Ectodermal cell (in vitro differentiated cells): ENCODE measurements at regions not wholly inside any gene's neighbourhood (a gene's known extent, or its start where the extent isn't known, plus 50 kb on each side); places are given as distances from the start of the nearest gene placed in this dataset.

Experiments
- H3K27ac ChIP-seq: 2 replicates; pipeline ENCODE4 v1.7.0; 2013; ENCODE audit warnings: mild to moderate bottlenecking, low read depth, low read length; ENCODE audit not compliant: insufficient read depth, poor library complexity, severe bottlenecking
- H3K27me3 ChIP-seq: 2 replicates; pipeline ENCODE4 v1.7.0; 2013; ENCODE audit warnings: mild to moderate bottlenecking, low read length; ENCODE audit not compliant: insufficient read depth, control insufficient read depth, poor library complexity, severe bottlenecking
- H3K36me3 ChIP-seq: one replicate; pipeline ENCODE4 v1.7.0; 2013; ENCODE audit warnings: low read length; ENCODE audit not compliant: control insufficient read depth, insufficient read depth
- H3K4me1 ChIP-seq: one replicate; pipeline ENCODE4 v1.7.0; 2013; ENCODE audit warnings: low read length; ENCODE audit not compliant: control insufficient read depth, insufficient read depth
- H3K4me3 ChIP-seq: 2 replicates; pipeline ENCODE4 v1.7.0; 2013; ENCODE audit warnings: low read depth, low read length, control low read depth; ENCODE audit not compliant: insufficient read depth
- H3K9me3 ChIP-seq: 2 replicates; pipeline ENCODE4 v1.7.0; 2013; ENCODE audit warnings: mild to moderate bottlenecking, low read length, moderate library complexity; ENCODE audit not compliant: control insufficient read depth
- WGBS, 2 experiments: methylation state at CpG; one replicate each; pipeline ENCODE4 v1.1.7; 2013; ENCODE audit warnings: missing lambda C conversion rate in 2 of 2; 5-methylcytosine and 5-hydroxymethylcytosine counted together

DNA sequence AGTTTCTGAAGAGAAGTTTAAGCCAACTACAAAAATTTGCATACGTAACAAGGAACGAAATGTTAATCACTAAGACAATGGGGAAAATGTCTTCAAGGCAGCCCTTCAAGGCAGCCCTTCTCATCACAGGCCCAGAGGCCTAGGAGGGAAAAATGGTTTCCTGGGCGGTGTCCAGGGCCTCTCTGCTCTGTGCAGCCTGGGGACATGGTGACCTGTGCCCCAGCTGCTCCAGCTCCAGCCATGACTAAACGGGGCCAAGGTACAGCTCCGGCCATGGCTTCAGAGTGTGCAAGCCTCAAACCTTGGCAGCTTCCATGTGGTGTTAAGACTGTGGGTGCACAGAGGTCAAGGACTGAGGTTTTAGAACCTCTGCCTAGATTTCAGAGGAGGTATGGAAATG lies 325.1 kb downstream of the FRK start:
- Histone ChIP-seq H3K4me1 (no peaks in the 10 kb centered on the region), H3K4me3 (no peak overlapping the region), H3K27ac (no peak overlapping the region), H3K9me3 (no peaks in the 10 kb centered on the region), H3K36me3 (no peaks in the 10 kb centered on the region), H3K27me3 (no peaks in the 10 kb centered on the region)
- WGBS, 2 experiments: 92 to 94% methylated on average over 5 of the region's 5 CpGs

DNA sequence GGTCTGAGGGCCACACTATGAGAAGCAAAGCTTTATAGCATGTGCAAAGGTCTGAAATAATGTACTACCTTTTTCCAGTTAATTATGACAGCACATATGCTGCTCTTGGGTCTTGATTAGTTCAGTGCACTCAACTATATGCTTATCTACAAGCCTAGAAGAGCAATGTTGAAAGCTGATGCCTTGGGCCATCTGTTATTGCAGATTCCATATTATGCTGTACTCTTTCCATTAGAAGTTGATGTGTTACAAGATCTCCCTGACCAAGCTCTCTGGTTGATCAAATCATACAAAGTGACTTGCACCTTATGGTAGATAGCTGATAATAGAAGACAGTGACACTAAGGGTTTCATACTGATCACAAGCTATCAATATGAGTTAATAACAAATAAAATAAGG lies 327.3 kb downstream of the FRK start:
- Histone ChIP-seq H3K27me3 (no peaks in the 10 kb centered on the region), H3K4me1 (no peaks in the 10 kb centered on the region), H3K9me3 (no peaks in the 10 kb centered on the region), H3K4me3 (no peak overlapping the region), H3K27ac (no peak overlapping the region), H3K36me3 (no peaks in the 10 kb centered on the region)

DNA sequence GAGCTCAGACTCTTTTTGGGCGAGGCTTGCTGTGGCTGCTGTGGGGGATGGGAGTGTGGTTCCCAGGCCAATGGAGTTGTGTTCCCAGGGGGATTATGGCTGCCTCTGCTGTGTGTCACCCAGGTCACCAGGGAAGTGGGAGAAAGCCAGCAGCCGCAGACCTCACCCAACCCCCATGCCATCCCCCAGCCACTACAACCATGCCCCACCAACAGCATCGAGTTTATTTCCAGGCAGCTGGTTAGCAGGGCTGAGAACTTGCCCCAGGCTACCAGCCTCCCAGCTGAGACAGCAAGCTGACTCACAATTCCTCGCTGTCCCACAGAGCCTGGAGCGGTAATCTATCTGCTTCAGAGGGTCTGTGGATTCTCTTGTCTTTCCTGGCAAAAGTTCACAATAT lies 331.7 kb downstream of the FRK start:
- whole genome bisulfite sequencing, 2 experiments: 84 to 85% methylated on average over 5 of the region's 5 CpGs

DNA sequence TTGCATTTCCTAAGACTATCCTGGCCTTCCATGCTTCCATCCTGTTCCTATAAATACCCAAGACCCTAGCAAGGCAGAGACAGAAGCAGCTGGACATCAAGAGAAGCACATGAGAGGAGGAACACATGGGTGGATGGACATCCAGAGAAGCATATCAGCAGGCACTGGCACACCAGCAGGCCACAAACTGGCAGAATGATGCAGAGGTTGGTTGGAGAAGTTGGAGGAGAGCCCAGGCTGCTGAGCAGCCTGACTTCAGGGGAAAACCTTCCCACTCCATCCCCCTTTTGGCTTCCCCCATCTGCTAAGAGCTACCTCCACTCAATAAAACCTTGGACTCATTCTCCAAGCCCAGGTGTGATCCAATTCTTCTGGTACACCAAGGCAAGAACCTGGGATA lies 332.5 kb downstream of the FRK start:
- Histone ChIP-seq H3K9me3 (no peaks in the 10 kb centered on the region), H3K36me3 (no peaks in the 10 kb centered on the region), H3K4me1 (no peaks in the 10 kb centered on the region), H3K27ac (no peak overlapping the region), H3K27me3 (no peaks in the 10 kb centered on the region), H3K4me3 (no peak overlapping the region)

More for the DNA sequence above, 331.7 kb downstream of the FRK start:
- H3K4me3 ChIP-seq: no peak overlapping the region
- H3K27me3 ChIP-seq: no peaks in the 10 kb centered on the region
- no peaks in the 10 kb centered on the region for H3K36me3 ChIP-seq
- no peak overlapping the region for H3K27ac ChIP-seq
- no peaks in the 10 kb centered on the region for H3K9me3 ChIP-seq
- H3K4me1 ChIP-seq: no peaks in the 10 kb centered on the region

DNA sequence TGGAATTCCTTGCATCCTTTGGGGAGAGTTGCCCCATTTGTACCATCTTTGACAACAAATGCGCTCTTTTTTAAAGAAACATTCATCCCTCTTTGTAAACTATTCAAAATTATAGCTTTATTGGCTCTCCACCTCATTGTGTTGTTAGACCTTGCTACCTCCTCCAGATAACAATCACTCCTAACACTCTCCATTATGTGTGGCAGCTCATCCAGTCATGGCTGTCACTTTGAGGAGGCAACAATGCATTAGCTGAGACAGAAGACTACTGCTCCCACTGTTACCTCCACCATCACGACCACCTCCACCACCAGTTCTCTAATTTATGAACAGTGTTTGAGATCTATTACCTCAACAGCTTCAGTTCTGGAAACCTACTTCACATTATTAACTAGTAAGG lies 339.1 kb downstream of the FRK start:
- no peaks in the 10 kb centered on the region for H3K27me3 ChIP-seq
- WGBS, 2 experiments: 67 to 70% methylated on average over 2 of the region's 2 CpGs
- H3K27ac ChIP-seq: no peak overlapping the region
- H3K36me3 ChIP-seq: no peaks in the 10 kb centered on the region
- no peak overlapping the region for H3K4me3 ChIP-seq
- no peaks in the 10 kb centered on the region for H3K9me3 ChIP-seq
- no peaks in the 10 kb centered on the region for H3K4me1 ChIP-seq

DNA sequence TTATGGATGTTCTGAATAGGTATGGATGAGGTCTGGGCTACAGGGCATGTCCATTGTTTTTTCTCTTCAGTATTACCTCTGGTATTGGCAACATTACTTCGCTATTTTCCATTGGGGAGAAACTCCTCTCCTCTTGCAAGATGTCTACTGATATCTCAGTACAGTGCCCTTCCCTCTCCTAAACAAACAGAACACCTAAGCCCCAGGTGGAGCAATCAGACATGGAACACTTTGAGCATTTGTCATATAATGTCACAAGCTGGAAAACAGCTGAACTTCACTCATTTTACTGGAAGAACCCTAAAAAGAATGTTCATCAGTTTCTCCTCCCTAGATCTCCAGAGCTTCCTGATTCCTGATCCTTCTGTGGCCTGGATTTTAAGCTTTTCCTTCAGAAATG lies 339.8 kb downstream of the FRK start:
- Histone ChIP-seq H3K27ac (no peak overlapping the region), H3K9me3 (no peaks in the 10 kb centered on the region), H3K36me3 (no peaks in the 10 kb centered on the region), H3K27me3 (no peaks in the 10 kb centered on the region), H3K4me1 (no peaks in the 10 kb centered on the region), H3K4me3 (no peak overlapping the region)
- WGBS, 2 experiments: 95 to 96% methylated on average over 1 of the region's 1 CpG

DNA sequence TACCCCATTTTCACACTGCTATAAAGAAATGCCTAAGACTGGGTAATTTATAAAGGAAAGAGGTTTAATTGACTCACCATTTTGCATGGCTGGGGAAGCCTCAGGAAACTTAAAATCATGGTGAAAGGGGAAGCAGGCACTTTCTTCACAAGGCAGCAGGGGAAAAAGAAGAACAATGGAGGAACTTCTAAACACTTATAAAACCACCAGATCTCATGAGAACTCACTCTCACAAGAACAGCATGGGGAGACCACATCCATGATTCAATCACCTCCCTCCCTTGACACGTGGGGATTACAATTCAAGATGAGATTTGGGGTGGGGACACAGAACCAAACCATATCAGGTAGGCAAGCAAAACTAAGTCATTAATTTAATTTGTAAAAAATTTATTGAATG lies 343.2 kb downstream of the FRK start:
- WGBS, 2 experiments: 80% methylated on average over 1 of the region's 1 CpG; no CpG with 5 or more reads in 1 of the 2 experiments
- H3K36me3 ChIP-seq: no peaks in the 10 kb centered on the region
- no peak overlapping the region for H3K4me3 ChIP-seq
- no peaks in the 10 kb centered on the region for H3K4me1 ChIP-seq
- no peak overlapping the region for H3K27ac ChIP-seq
- no peaks in the 10 kb centered on the region for H3K27me3 ChIP-seq
- no peaks in the 10 kb centered on the region for H3K9me3 ChIP-seq

DNA sequence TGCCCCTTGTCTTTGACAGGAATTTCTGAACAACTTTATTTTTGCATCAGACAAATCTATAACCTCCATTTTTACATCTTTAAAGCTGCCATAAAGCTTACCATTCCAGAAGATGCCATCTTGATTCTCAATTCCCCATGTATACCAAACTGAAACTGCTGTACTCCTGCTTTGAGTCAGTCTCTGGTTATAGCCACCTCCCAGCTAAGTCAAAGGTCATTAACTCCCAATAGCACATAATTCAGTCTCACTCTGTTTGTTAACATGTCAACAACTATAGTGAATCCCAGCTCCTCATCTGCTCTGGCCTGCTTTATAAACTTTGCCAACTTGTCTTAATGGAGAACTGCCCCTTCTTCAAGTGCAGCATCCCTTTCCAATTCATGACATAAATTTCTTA lies 343.6 kb downstream of the FRK start:
- Histone ChIP-seq H3K36me3 (no peaks in the 10 kb centered on the region), H3K4me3 (no peak overlapping the region), H3K27ac (no peak overlapping the region), H3K27me3 (no peaks in the 10 kb centered on the region), H3K9me3 (no peaks in the 10 kb centered on the region), H3K4me1 (no peaks in the 10 kb centered on the region)

DNA sequence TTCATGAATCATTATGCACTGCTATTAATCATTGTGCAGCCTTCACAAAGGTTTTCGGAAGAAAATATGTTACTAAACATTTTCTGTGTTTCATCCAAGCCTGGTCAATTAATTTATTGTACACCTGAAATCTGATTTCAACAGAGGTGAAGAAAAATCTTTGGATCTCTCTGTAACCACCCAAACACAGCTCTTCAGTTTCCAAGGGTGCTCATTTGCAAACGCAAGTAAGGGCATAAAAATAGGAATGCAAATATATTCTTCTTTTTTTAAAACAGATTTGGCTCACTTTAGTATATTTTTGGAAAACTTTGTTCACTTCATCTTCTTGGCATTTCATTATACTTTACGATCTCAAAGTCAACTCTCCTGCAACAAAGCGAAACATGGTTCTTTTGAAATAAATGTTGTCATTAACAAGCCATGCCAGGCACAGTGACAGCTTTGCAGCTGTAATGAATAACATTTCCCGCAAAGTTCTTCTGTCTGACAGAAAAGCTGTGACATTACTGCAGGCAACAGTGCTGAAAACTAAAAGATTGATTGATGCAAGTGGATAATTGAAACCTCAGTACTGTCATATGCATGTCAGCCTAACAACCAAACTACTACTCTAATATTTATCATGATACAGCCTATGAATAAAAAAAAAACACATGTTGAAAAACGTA lies 348.3 kb downstream of the FRK start:
- Histone ChIP-seq H3K9me3 (no peaks in the 10 kb centered on the region), H3K4me3 (no peak overlapping the region), H3K27ac (no peak overlapping the region), H3K36me3 (no peaks in the 10 kb centered on the region), H3K27me3 (no peaks in the 10 kb centered on the region), H3K4me1 (no peaks in the 10 kb centered on the region)
- WGBS, 2 experiments: 82 to 90% methylated on average over 5 to 6 of the region's 6 CpGs

DNA sequence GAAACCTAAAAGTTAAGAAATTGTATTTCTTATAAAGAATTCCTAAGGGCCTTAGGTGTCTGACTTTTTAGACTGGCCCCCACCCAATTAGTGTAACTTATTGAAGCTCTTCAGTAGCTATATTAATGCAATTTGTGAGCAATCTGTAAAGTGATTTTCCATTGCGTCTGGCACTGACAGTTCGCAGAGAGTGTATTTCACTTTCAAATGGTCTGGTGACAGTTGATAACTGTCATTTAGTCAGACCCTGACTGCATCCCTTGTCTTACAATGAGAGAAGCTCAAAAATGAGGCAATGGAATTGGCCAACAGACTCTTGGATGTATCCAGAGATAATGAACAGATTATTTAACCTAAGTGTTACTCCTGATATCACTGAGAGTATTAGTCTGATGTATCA lies 351.8 kb downstream of the FRK start:
- no peak overlapping the region for H3K27ac ChIP-seq
- no peaks in the 10 kb centered on the region for H3K27me3 ChIP-seq
- WGBS, 2 experiments: 96 to 98% methylated on average over 2 of the region's 2 CpGs
- H3K4me3 ChIP-seq: no peak overlapping the region
- H3K4me1 ChIP-seq: no peaks in the 10 kb centered on the region
- no peaks in the 10 kb centered on the region for H3K9me3 ChIP-seq
- no peaks in the 10 kb centered on the region for H3K36me3 ChIP-seq

DNA sequence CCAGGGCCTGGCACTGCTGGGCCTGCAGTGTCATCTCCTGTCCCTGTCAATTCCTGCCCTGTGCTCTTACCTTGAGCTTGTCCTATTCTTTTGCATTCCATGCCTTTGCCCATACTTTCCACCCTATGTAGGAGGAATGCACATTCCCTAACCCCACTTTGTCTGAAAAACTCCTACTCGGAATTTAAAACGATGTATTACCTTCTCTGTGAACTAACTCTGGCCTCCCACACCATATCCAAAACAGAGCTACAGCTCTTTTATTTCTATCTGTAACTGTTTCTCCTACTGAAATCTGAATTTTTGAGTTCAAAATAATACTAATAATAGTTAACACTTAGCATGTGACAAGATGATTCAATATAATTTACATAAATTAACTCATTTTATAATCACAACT lies 353.7 kb downstream of the FRK start:
- H3K36me3 ChIP-seq: no peaks in the 10 kb centered on the region
- no peaks in the 10 kb centered on the region for H3K4me1 ChIP-seq
- H3K9me3 ChIP-seq: no peaks in the 10 kb centered on the region
- no peak overlapping the region for H3K4me3 ChIP-seq
- H3K27ac ChIP-seq: no peak overlapping the region
- H3K27me3 ChIP-seq: no peaks in the 10 kb centered on the region
- 93 to 95% methylated on average over 2 of the region's 2 CpGs for WGBS, 2 experiments
